Naive B cell (primary cell): ENCODE measurements at regions not wholly inside any gene's neighbourhood (a gene's known extent, or its start where the extent isn't known, plus 50 kb on each side); places are given as distances from the start of the nearest gene placed in this dataset.
"Not testable (repeated sequence)": the region's sequence is repeated elsewhere in the genome, so short reads cannot be mapped to it uniquely, and the experiment has no call there.

Experiments used
- ATAC-seq, 2 donors: fragments of 150-1000 bp; cut with Tn5 transposase; 2 replicates each; pipeline ENCODE4 v1.10.0; 2021; ENCODE audit warnings: low read depth in 2 of 2, mild to moderate bottlenecking in 2 of 2, moderate library complexity in 2 of 2
- DNase-seq: peaks from one replicate; pipeline ENCODE4 v3.0.0; 2022
- H3K27ac Mint-ChIP-seq, 6 donors: one replicate each; pipeline ENCODE4 v1.8.0; 2020 to 2022; ENCODE audit warnings: mild to moderate bottlenecking in 6 of 6, mixed read lengths in 6 of 6, moderate library complexity in 5 of 6, inconsistent platforms in 2 of 6
- H3K27me3 Mint-ChIP-seq, 3 donors: one replicate each; pipeline ENCODE4 v1.8.0; 2021 to 2022; ENCODE audit warnings: mixed read lengths in 3 of 3, mild to moderate bottlenecking in 1 of 3
- H3K36me3 Mint-ChIP-seq, 2 donors: one replicate each; pipeline ENCODE4 v1.8.0; 2020 to 2022; ENCODE audit warnings: mixed read lengths in 2 of 2, inconsistent platforms in 1 of 2, mild to moderate bottlenecking in 1 of 2
- H3K4me1 Mint-ChIP-seq, 3 donors: one replicate each; pipeline ENCODE4 v1.8.0; 2020 to 2022; ENCODE audit warnings: mixed read lengths in 3 of 3, inconsistent platforms in 1 of 3, mild to moderate bottlenecking in 1 of 3, moderate library complexity in 1 of 3
- H3K4me3 Mint-ChIP-seq, 8 donors: one replicate each; pipeline ENCODE4 v1.8.0; 2020 to 2022; ENCODE audit warnings: mild to moderate bottlenecking in 8 of 8, mixed read lengths in 8 of 8, moderate library complexity in 8 of 8, inconsistent platforms in 2 of 8
- H3K9me3 Mint-ChIP-seq, 7 donors: one replicate each; pipeline ENCODE4 v1.8.0; 2020 to 2022; ENCODE audit warnings: mixed read lengths in 7 of 7, mild to moderate bottlenecking in 5 of 7, inconsistent platforms in 2 of 7, moderate library complexity in 1 of 7

- peaks cover 15 to 45% (median 26%) of the 10 kb centered on the region in 3 donors for H3K27me3 Mint-ChIP-seq
- no peaks in the 10 kb centered on the region for H3K4me1 Mint-ChIP-seq
- H3K4me3 Mint-ChIP-seq: no peak overlapping the region
- H3K27ac Mint-ChIP-seq: no peak overlapping the region
- no peak for ATAC-seq
- H3K9me3 Mint-ChIP-seq: peaks cover 0 to 4% (median 0%) of the 10 kb centered on the region in 7 donors
- DNase-seq: no peak
- no peaks in the 10 kb centered on the region for H3K36me3 Mint-ChIP-seq
Measured at GRCh38 chr14:54252072-54252730, 144.6 kb upstream of the CDKN3 start.

GRCh38 chr14:54253195-54253947 is 143.4 kb upstream of the CDKN3 start:
- H3K4me3 Mint-ChIP-seq: no peak overlapping the region
- H3K27me3 Mint-ChIP-seq: peaks cover 14 to 40% (median 18%) of the 10 kb centered on the region in 3 donors
- no peak overlapping the region for H3K27ac Mint-ChIP-seq
- no peak for DNase-seq
- H3K9me3 Mint-ChIP-seq: peaks cover 0 to 4% (median 0%) of the 10 kb centered on the region in 7 donors
- H3K4me1 Mint-ChIP-seq: no peaks in the 10 kb centered on the region
- ATAC-seq: no peak
- no peaks in the 10 kb centered on the region for H3K36me3 Mint-ChIP-seq

- Mint-ChIP-seq H3K4me3 (no peak overlapping the region), H3K36me3 (no peaks in the 10 kb centered on the region), H3K27me3 (peaks cover 12 to 26% (median 13%) of the 10 kb centered on the region in 3 donors), H3K4me1 (no peaks in the 10 kb centered on the region), H3K9me3 (peaks cover 0 to 4% (median 0%) of the 10 kb centered on the region in 7 donors), H3K27ac (no peak overlapping the region)
- no peak for ATAC-seq
- no peak for DNase-seq
Measured at GRCh38 chr14:54256156-54256555, 140.7 kb upstream of the CDKN3 start.

GRCh38 chr14:54257424-54257823 is 139.4 kb upstream of the CDKN3 start:
- Mint-ChIP-seq H3K4me3 (no peak overlapping the region), H3K27me3 (peaks cover 11 to 13% (median 13%) of the 10 kb centered on the region in 3 donors), H3K4me1 (no peaks in the 10 kb centered on the region), H3K9me3 (peaks cover 0 to 2% (median 0%) of the 10 kb centered on the region in 7 donors), H3K36me3 (no peaks in the 10 kb centered on the region), H3K27ac (no peak overlapping the region)
- ATAC-seq (no peak), DNase-seq (no peak)

GRCh38 chr14:54258382-54258781 is 138.4 kb upstream of the CDKN3 start:
- H3K27ac Mint-ChIP-seq: peak overlapping the region in 1 of 6 donors; percentile 19
- H3K27me3 Mint-ChIP-seq: peaks cover 7 to 13% (median 13%) of the 10 kb centered on the region in 3 donors
- no peaks in the 10 kb centered on the region for H3K4me1 Mint-ChIP-seq
- no peak for DNase-seq
- H3K36me3 Mint-ChIP-seq: no peaks in the 10 kb centered on the region
- no peak for ATAC-seq
- no peak overlapping the region for H3K4me3 Mint-ChIP-seq
- H3K9me3 Mint-ChIP-seq: peaks cover 0 to 2% (median 0%) of the 10 kb centered on the region in 7 donors

GRCh38 chr14:54259821-54260220 is 137.0 kb upstream of the CDKN3 start:
- no peak for DNase-seq
- no peak for ATAC-seq
- H3K4me3 Mint-ChIP-seq: no peak overlapping the region
- H3K4me1 Mint-ChIP-seq: no peaks in the 10 kb centered on the region
- peaks cover 0 to 2% (median 0%) of the 10 kb centered on the region in 7 donors for H3K9me3 Mint-ChIP-seq
- H3K27ac Mint-ChIP-seq: no peak overlapping the region
- peaks cover 5 to 17% (median 16%) of the 10 kb centered on the region in 3 donors for H3K27me3 Mint-ChIP-seq
- no peaks in the 10 kb centered on the region for H3K36me3 Mint-ChIP-seq

- no peak for DNase-seq
- peak overlapping the region in 1 of 6 donors; percentile 21 for H3K27ac Mint-ChIP-seq
- H3K4me1 Mint-ChIP-seq: peaks cover 6 to 7% (median 6%) of the 10 kb centered on the region in 3 donors
- peaks cover 9 to 17% (median 16%) of the 10 kb centered on the region in 3 donors for H3K27me3 Mint-ChIP-seq
- ATAC-seq: no peak
- peaks cover 0 to 2% of the 10 kb centered on the region in 2 donors for H3K36me3 Mint-ChIP-seq
- H3K9me3 Mint-ChIP-seq: peaks cover 0 to 2% (median 0%) of the 10 kb centered on the region in 7 donors
- H3K4me3 Mint-ChIP-seq: no peak overlapping the region
Measured at GRCh38 chr14:54261283-54261682, 135.5 kb upstream of the CDKN3 start.

- Mint-ChIP-seq H3K4me1 (peaks cover 7 to 21% (median 13%) of the 10 kb centered on the region in 3 donors), H3K27me3 (peaks cover 5 to 17% (median 16%) of the 10 kb centered on the region in 3 donors), H3K4me3 (peak overlapping the region in 1 of 8 donors; percentile 46), H3K27ac (peak overlapping the region in 2 of 6 donors; percentile 81 to 85)
- not testable (repeated sequence) for DNase-seq, H3K9me3 Mint-ChIP-seq, H3K36me3 Mint-ChIP-seq
- peak in 1 of 2 donors; percentile 3 for ATAC-seq
Measured at GRCh38 chr14:54266616-54267015, 130.2 kb upstream of the CDKN3 start.

- peak; percentile 75 to 90 for ATAC-seq
- peaks cover 7 to 21% (median 13%) of the 10 kb centered on the region in 3 donors for H3K4me1 Mint-ChIP-seq
- H3K27ac Mint-ChIP-seq: peak overlapping the region in 4 of 6 donors; percentile 72 to 85 (median 78)
- peak overlapping the region in 5 of 8 donors; percentile 7 to 57 (median 46) for H3K4me3 Mint-ChIP-seq
- peaks cover 5 to 16% (median 15%) of the 10 kb centered on the region in 3 donors for H3K27me3 Mint-ChIP-seq
- H3K9me3 Mint-ChIP-seq: peaks cover 0 to 3% (median 0%) of the 10 kb centered on the region in 7 donors
- H3K36me3 Mint-ChIP-seq: peaks cover 0 to 9% of the 10 kb centered on the region in 2 donors
- no peak for DNase-seq
Measured at GRCh38 chr14:54267172-54267571, 129.6 kb upstream of the CDKN3 start.

- Mint-ChIP-seq H3K4me3 (no peak overlapping the region), H3K9me3 (peaks cover 0 to 6% (median 0%) of the 10 kb centered on the region in 7 donors), H3K27me3 (peaks cover 4 to 9% (median 6%) of the 10 kb centered on the region in 3 donors), H3K27ac (peak overlapping the region in 1 of 6 donors; percentile 20), H3K4me1 (peaks cover 0 to 4% (median 0%) of the 10 kb centered on the region in 3 donors), H3K36me3 (no peaks in the 10 kb centered on the region)
- no peak for ATAC-seq
- no peak for DNase-seq
Measured at GRCh38 chr14:54275997-54276725, 120.6 kb upstream of the CDKN3 start.

- DNase-seq (no peak), ATAC-seq (no peak)
- Mint-ChIP-seq H3K4me3 (no peak overlapping the region), H3K27ac (no peak overlapping the region), H3K4me1 (peaks cover 0 to 4% (median 0%) of the 10 kb centered on the region in 3 donors), H3K27me3 (peaks cover 4 to 9% (median 6%) of the 10 kb centered on the region in 3 donors), H3K36me3 (no peaks in the 10 kb centered on the region), H3K9me3 (peaks cover 0 to 6% (median 0%) of the 10 kb centered on the region in 7 donors)
Measured at GRCh38 chr14:54278087-54278486, 118.7 kb upstream of the CDKN3 start.

GRCh38 chr14:54278665-54279295 is 118.0 kb upstream of the CDKN3 start:
- ATAC-seq (no peak), DNase-seq (no peak)
- Mint-ChIP-seq H3K4me1 (peaks cover 0 to 4% (median 0%) of the 10 kb centered on the region in 3 donors), H3K9me3 (peaks cover 0 to 6% (median 0%) of the 10 kb centered on the region in 7 donors), H3K36me3 (no peaks in the 10 kb centered on the region), H3K27ac (no peak overlapping the region), H3K27me3 (peaks cover 6 to 10% (median 9%) of the 10 kb centered on the region in 3 donors), H3K4me3 (no peak overlapping the region)

- no peak for ATAC-seq
- peaks cover 0 to 4% (median 0%) of the 10 kb centered on the region in 7 donors for H3K9me3 Mint-ChIP-seq
- peaks cover 5 to 14% (median 8%) of the 10 kb centered on the region in 3 donors for H3K27me3 Mint-ChIP-seq
- H3K27ac Mint-ChIP-seq: no peak overlapping the region
- H3K36me3 Mint-ChIP-seq: no peaks in the 10 kb centered on the region
- peaks cover 0 to 4% (median 0%) of the 10 kb centered on the region in 3 donors for H3K4me1 Mint-ChIP-seq
- H3K4me3 Mint-ChIP-seq: no peak overlapping the region
- no peak for DNase-seq
Measured at GRCh38 chr14:54282849-54283248, 114.0 kb upstream of the CDKN3 start.
